ENCODE measurements at regions not wholly inside any gene's neighbourhood (a gene's known extent, or its start where the extent isn't known, plus 50 kb on each side); places are given as distances from the start of the nearest gene placed in this dataset.

DNA sequence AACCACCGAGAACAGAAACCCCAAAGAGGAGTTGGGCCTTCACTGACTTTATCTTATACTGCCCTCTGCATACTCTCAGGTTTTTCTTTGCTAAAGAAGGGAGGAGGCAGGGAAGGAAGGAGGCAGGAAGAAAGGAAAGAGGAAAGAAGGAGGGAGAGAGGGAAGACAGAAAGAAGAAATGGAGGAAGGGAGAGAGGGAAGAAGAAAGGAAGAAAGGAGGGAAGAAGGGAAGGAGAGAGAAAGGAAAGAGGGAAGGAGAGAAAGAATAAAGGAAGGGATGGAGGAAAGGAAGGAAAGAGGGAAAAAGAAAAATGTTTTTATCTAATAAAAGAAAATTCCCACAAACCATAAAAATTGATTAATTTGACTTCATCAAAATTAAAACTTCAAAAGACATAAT lies 294.6 kb downstream of the PTTG2 start:
- peaks cover 2% of the 10 kb centered on the region; the same call in 1 of the 2 replicates for H3K4me1 Mint-ChIP-seq
- ChIA-PET POLR2A (no interaction called here), CTCF (no interaction called here)
- no peak overlapping the region for H3K4me3 Mint-ChIP-seq
- H3K27ac Mint-ChIP-seq: no peak overlapping the region
- ATAC-seq (no peak), DNase-seq (ENCODE audit: low spot score) (no peak)
- TF ChIP-seq ELF4 (CRISPR knock-in tag; IDR thresholded peaks at IDR 0.05; ENCODE audit: low read depth) (no peak), NFYB (CRISPR knock-in tag; conservative IDR thresholded peaks at IDR 0.05; ENCODE audit: low read depth) (no peak), IRF2 (CRISPR knock-in tag; IDR thresholded peaks at IDR 0.05; ENCODE audit: borderline replicate concordance, low read depth) (no peak), CBFB (CRISPR knock-in tag; IDR thresholded peaks at IDR 0.05; ENCODE audit: low read depth) (no peak), PREB (CRISPR knock-in tag; IDR thresholded peaks at IDR 0.05; ENCODE audit: borderline replicate concordance) (no peak), ARID4B (CRISPR knock-in tag; IDR thresholded peaks at IDR 0.05; ENCODE audit: borderline replicate concordance) (no peak), PRDM15 (CRISPR knock-in tag; IDR thresholded peaks at IDR 0.05) (no peak), ATF1 (CRISPR knock-in tag; IDR thresholded peaks at IDR 0.05) (no peak), SMAD4 (CRISPR knock-in tag; IDR thresholded peaks at IDR 0.05) (no peak), CREM (CRISPR knock-in tag; IDR thresholded peaks at IDR 0.05) (no peak)
- TF ChIP-seq, protein P1, sequence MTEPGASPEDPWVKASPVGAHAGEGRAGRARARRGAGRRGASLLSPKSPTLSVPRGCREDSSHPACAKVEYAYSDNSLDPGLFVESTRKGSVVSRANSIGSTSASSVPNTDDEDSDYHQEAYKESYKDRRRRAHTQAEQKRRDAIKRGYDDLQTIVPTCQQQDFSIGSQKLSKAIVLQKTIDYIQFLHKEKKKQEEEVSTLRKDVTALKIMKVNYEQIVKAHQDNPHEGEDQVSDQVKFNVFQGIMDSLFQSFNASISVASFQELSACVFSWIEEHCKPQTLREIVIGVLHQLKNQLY (CRISPR knock-in tag; IDR thresholded peaks at IDR 0.05): no peak
- peaks cover 27% of the 10 kb centered on the region for H3K36me3 Mint-ChIP-seq
- H3K9me3 Mint-ChIP-seq: peaks cover 44% of the 10 kb centered on the region
- no peaks in the 10 kb centered on the region for H3K27me3 Mint-ChIP-seq (ENCODE audit: low read depth)

- H3K27ac Mint-ChIP-seq: no peak overlapping the region
- peaks cover 6% of the 10 kb centered on the region; the same call in 1 of the 2 replicates for H3K4me1 Mint-ChIP-seq
- ATAC-seq: no peak
- POLR2A ChIA-PET: no interaction called here
- CTCF ChIA-PET: no interaction called here
- peaks cover 39% of the 10 kb centered on the region for H3K9me3 Mint-ChIP-seq
- TF ChIP-seq EMX1 (CRISPR knock-in tag; IDR thresholded peaks at IDR 0.05): no peak
- TF ChIP-seq ATF3 (CRISPR knock-in tag; conservative IDR thresholded peaks at IDR 0.05): no peak
- no peak for TF ChIP-seq IRF1 (CRISPR knock-in tag; IDR thresholded peaks at IDR 0.05)
- TF ChIP-seq TEAD4 (CRISPR knock-in tag; IDR thresholded peaks at IDR 0.05): no peak
- no peak for TF ChIP-seq CBFB (CRISPR knock-in tag; IDR thresholded peaks at IDR 0.05; ENCODE audit: low read depth)
- no peak for TF ChIP-seq ZNF138 (CRISPR knock-in tag; conservative IDR thresholded peaks at IDR 0.05)
- TF ChIP-seq CREB1 (CRISPR knock-in tag; IDR thresholded peaks at IDR 0.05): no peak
- no peak for TF ChIP-seq HMGXB4 (CRISPR knock-in tag; IDR thresholded peaks at IDR 0.05)
- TF ChIP-seq NFE2L1 (CRISPR knock-in tag; IDR thresholded peaks at IDR 0.05): no peak
- TF ChIP-seq GTF2I (CRISPR knock-in tag; conservative IDR thresholded peaks at IDR 0.05): no peak
- H3K27me3 Mint-ChIP-seq (ENCODE audit: low read depth): no peaks in the 10 kb centered on the region
- H3K4me3 Mint-ChIP-seq: no peak overlapping the region
- H3K36me3 Mint-ChIP-seq: peaks cover 27% of the 10 kb centered on the region
- DNase-seq (ENCODE audit: low spot score): no peak
Measured at GRCh38 chr4:38255572-38255971, 295.4 kb downstream of the PTTG2 start.
